GM23248 (cell line): ENCODE measurements at regions not wholly inside any gene's neighbourhood (a gene's known extent, or its start where the extent isn't known, plus 50 kb on each side); places are given as distances from the start of the nearest gene placed in this dataset.

Source experiments
- EZH2 ChIP-seq: fragments of 200-600 bp; sonication (generic); IDR thresholded peaks from 2 replicates; pipeline ENCODE4 v1.6.1; 2018; ENCODE audit warnings: antibody characterized with exemption, mild to moderate bottlenecking; ENCODE audit not compliant: insufficient read depth, poor library complexity, severe bottlenecking
- EZH2phosphoT487 ChIP-seq: fragments of 200-600 bp; sonication (generic); IDR thresholded peaks from 2 replicates; pipeline ENCODE4 v1.6.1; 2018; ENCODE audit warnings: antibody characterized with exemption, moderate library complexity, mild to moderate bottlenecking, low read depth; ENCODE audit not compliant: insufficient read depth

GRCh38 chr7:120110169-120110568, 162.8 kb upstream of the KCND2 start:
- TF ChIP-seq EZH2 (no peak), EZH2phosphoT487 (no peak)
